ENCODE measurements at regions not wholly inside any gene's neighbourhood (a gene's known extent, or its start where the extent isn't known, plus 50 kb on each side); places are given as distances from the start of the nearest gene placed in this dataset.

DNA sequence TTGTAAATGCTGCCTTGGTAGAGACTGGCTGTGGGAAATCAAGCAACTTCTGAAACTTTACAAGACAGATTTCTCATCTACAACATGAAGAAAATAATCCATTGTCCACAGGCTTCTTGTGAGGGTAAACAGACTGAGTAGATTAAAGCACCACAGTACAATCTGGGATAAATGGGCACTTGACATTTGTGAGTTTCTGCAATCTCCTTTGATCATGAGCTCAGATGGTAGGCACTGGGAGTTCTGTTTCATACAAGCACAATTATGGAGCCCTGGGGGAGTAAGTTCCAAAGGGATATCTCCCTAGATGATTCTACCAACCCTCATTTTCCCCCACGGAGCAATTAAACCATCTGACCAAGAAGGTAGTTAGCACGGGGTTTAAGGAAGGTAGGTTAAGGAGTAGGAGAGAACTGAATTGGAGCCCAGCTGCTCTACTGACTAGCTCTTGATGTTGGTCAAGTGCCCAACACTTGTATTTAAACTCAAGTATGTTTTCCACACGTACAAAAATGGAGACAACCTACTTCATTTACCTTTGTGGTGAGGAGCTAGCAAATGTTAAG is 479.5 kb upstream of the TNC start:
- peaks cover 18% of the 10 kb centered on the region for H3K4me1 ChIP-seq (ENCODE audit: insufficient read depth, low read length)
- H3K9me3 ChIP-seq (ENCODE audit: insufficient read depth, low read depth, low read length) = no peaks in the 10 kb centered on the region
- H3K27me3 ChIP-seq (ENCODE audit: insufficient read depth, low read length) = no peaks in the 10 kb centered on the region
- no peak overlapping the region for H3K27ac ChIP-seq (ENCODE audit: low read depth, low read length)
- H3K36me3 ChIP-seq (ENCODE audit: insufficient read depth, low read length) = no peaks in the 10 kb centered on the region
- H3K9ac ChIP-seq (ENCODE audit: low read depth, low read length) = no peak overlapping the region
- 94% methylated on average over 2 of the region's 3 CpGs for WGBS
- no peak overlapping the region for H3K4me3 ChIP-seq (ENCODE audit: low read length)

DNA sequence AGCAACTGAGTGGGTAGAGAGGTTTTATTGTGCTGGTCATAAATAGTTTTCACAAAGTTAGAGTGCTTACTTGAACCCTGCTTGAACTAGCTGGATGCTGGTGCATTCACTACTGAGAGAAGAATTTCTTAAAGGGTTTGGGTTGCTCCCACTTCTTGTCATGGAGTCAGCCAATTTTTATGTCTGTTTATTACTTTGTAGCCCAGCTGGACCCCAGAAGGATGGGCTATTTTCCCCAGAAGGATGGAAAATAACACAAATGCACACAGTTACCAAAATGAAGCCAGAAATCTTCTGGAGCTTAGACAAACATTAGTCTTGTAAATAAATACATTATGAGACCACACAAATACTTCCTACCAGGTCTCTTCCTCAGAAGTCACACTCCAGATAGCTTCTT is 480.8 kb upstream of the TNC start:
- H3K27ac ChIP-seq (ENCODE audit: low read depth, low read length) = no peak overlapping the region
- no peaks in the 10 kb centered on the region for H3K27me3 ChIP-seq (ENCODE audit: insufficient read depth, low read length)
- no peaks in the 10 kb centered on the region for H3K9me3 ChIP-seq (ENCODE audit: insufficient read depth, low read depth, low read length)
- H3K36me3 ChIP-seq (ENCODE audit: insufficient read depth, low read length) = no peaks in the 10 kb centered on the region
- H3K9ac ChIP-seq (ENCODE audit: low read depth, low read length) = no peak overlapping the region
- H3K4me1 ChIP-seq (ENCODE audit: insufficient read depth, low read length) = peaks cover 18% of the 10 kb centered on the region
- no peak overlapping the region for H3K4me3 ChIP-seq (ENCODE audit: low read length)

GRCh38 chr9:115599898-115600297 is 481.9 kb upstream of the TNC start:
- peaks cover 18% of the 10 kb centered on the region for H3K4me1 ChIP-seq (ENCODE audit: insufficient read depth, low read length)
- no peak overlapping the region for H3K4me3 ChIP-seq (ENCODE audit: low read length)
- H3K27me3 ChIP-seq (ENCODE audit: insufficient read depth, low read length) = no peaks in the 10 kb centered on the region
- no peak overlapping the region for H3K9ac ChIP-seq (ENCODE audit: low read depth, low read length)
- H3K9me3 ChIP-seq (ENCODE audit: insufficient read depth, low read depth, low read length) = no peaks in the 10 kb centered on the region
- WGBS = 91% methylated on average over 1 of the region's 1 CpG
- no peak overlapping the region for H3K27ac ChIP-seq (ENCODE audit: low read depth, low read length)
- H3K36me3 ChIP-seq (ENCODE audit: insufficient read depth, low read length) = no peaks in the 10 kb centered on the region

DNA sequence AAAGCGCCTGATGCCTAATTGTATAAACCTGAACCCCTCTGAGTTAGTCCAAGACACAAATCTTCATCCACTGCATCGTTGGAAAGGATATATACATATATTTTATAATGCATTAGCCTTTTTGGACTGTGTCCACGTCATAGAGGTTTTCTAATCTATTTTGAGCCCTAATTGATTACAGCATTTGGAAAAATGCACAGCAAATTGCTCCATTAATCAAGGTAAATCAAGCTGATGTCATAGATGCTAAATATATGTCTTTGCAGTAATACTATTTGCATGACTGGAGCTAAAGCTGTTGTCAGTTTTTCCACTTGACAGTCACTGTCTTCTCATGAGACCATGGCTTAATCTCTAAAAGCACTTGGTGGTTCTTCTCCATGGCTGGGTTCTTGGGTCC is 483.5 kb upstream of the TNC start:
- Histone ChIP-seq H3K4me1 (ENCODE audit: insufficient read depth, low read length) (peaks cover 8% of the 10 kb centered on the region), H3K9ac (ENCODE audit: low read depth, low read length) (no peak overlapping the region), H3K27me3 (ENCODE audit: insufficient read depth, low read length) (no peaks in the 10 kb centered on the region), H3K4me3 (ENCODE audit: low read length) (no peak overlapping the region), H3K9me3 (ENCODE audit: insufficient read depth, low read depth, low read length) (no peaks in the 10 kb centered on the region), H3K27ac (ENCODE audit: low read depth, low read length) (no peak overlapping the region), H3K36me3 (ENCODE audit: insufficient read depth, low read length) (no peaks in the 10 kb centered on the region)
- 91% methylated on average over 2 of the region's 3 CpGs for WGBS

- 94% methylated on average over 2 of the region's 2 CpGs for WGBS
- Histone ChIP-seq H3K36me3 (ENCODE audit: insufficient read depth, low read length) (no peaks in the 10 kb centered on the region), H3K4me1 (ENCODE audit: insufficient read depth, low read length) (no peaks in the 10 kb centered on the region), H3K9me3 (ENCODE audit: insufficient read depth, low read depth, low read length) (no peaks in the 10 kb centered on the region), H3K27me3 (ENCODE audit: insufficient read depth, low read length) (no peaks in the 10 kb centered on the region), H3K4me3 (ENCODE audit: low read length) (no peak overlapping the region), H3K27ac (ENCODE audit: low read depth, low read length) (no peak overlapping the region), H3K9ac (ENCODE audit: low read depth, low read length) (no peak overlapping the region)
Observed at GRCh38 chr9:115604831-115605483, 487.0 kb upstream of the TNC start.

- Histone ChIP-seq H3K36me3 (ENCODE audit: insufficient read depth, low read length) (no peaks in the 10 kb centered on the region), H3K9ac (ENCODE audit: low read depth, low read length) (no peak overlapping the region), H3K4me3 (ENCODE audit: low read length) (no peak overlapping the region), H3K9me3 (ENCODE audit: insufficient read depth, low read depth, low read length) (no peaks in the 10 kb centered on the region), H3K27me3 (ENCODE audit: insufficient read depth, low read length) (no peaks in the 10 kb centered on the region), H3K27ac (ENCODE audit: low read depth, low read length) (no peak overlapping the region), H3K4me1 (ENCODE audit: insufficient read depth, low read length) (no peaks in the 10 kb centered on the region)
Observed at GRCh38 chr9:115606838-115607237, 488.9 kb upstream of the TNC start.

DNA sequence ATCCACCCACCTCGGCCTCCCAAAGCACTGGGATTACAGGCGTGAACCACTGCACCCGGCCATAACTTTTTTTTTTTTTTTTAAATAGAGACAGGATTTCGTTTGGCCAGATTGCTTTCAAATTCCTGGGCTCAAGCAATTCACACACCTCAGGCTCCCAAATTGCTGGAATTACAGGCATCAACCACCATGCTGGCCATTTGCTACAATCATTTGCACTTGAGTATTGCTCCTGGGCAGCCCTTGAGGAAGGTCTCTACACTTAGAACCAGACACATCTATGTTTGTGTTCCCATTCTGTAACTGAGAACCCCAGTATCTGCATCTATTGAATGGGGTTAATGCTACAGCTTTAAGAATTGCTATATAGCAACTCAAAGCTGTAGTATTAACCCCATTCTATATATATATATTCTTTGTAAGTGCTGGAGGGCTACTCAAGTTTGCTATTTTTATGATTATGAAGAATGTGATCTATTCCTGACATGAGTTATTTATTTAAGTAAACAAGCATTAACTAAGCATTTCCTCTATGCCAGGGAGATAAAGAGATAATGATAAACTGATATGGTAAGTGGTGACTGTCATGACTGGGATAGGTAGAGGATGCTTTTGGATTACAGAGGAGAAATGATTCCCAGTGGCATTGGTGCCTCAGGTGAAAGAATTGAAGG is 496.5 kb upstream of the TNC start:
- H3K27ac ChIP-seq (ENCODE audit: low read depth, low read length) = no peak overlapping the region
- H3K36me3 ChIP-seq (ENCODE audit: insufficient read depth, low read length) = no peaks in the 10 kb centered on the region
- WGBS = 89% methylated on average over 4 of the region's 4 CpGs
- H3K4me3 ChIP-seq (ENCODE audit: low read length) = no peak overlapping the region
- H3K9me3 ChIP-seq (ENCODE audit: insufficient read depth, low read depth, low read length) = no peaks in the 10 kb centered on the region
- H3K27me3 ChIP-seq (ENCODE audit: insufficient read depth, low read length) = no peaks in the 10 kb centered on the region
- H3K4me1 ChIP-seq (ENCODE audit: insufficient read depth, low read length) = no peaks in the 10 kb centered on the region
- no peak overlapping the region for H3K9ac ChIP-seq (ENCODE audit: low read depth, low read length)

DNA sequence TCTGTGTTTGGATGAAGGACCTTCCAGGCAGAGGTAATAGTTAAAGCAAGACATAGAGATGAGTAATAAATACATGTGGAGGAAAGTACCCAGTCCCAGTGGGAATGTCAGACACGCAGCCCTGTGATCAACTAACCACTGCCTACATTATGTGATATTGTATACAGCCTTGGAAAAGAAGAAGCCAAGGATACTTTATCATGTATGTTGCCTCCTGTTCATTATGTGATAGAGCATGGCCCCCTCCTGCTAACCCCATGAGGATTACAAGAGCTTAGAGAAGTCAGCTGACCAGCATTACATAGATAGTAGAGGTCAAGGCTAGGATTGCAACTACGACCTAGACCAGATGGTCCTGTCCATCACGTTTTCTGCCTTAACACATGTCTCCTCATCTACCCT is 497.0 kb upstream of the TNC start:
- 69% methylated on average over 3 of the region's 3 CpGs for WGBS
- no peaks in the 10 kb centered on the region for H3K36me3 ChIP-seq (ENCODE audit: insufficient read depth, low read length)

GRCh38 chr9:115615821-115616665 is 498.1 kb upstream of the TNC start:
- H3K4me3 ChIP-seq (ENCODE audit: low read length) = no peak overlapping the region
- WGBS = 86% methylated on average over 4 of the region's 4 CpGs
- no peak overlapping the region for H3K27ac ChIP-seq (ENCODE audit: low read depth, low read length)
- H3K9ac ChIP-seq (ENCODE audit: low read depth, low read length) = no peak overlapping the region
- H3K9me3 ChIP-seq (ENCODE audit: insufficient read depth, low read depth, low read length) = no peaks in the 10 kb centered on the region
- H3K4me1 ChIP-seq (ENCODE audit: insufficient read depth, low read length) = no peaks in the 10 kb centered on the region
- no peaks in the 10 kb centered on the region for H3K36me3 ChIP-seq (ENCODE audit: insufficient read depth, low read length)
- no peaks in the 10 kb centered on the region for H3K27me3 ChIP-seq (ENCODE audit: insufficient read depth, low read length)

More for the DNA sequence above, 497.0 kb upstream of the TNC start:
- Histone ChIP-seq H3K4me3 (ENCODE audit: low read length) (no peak overlapping the region), H3K9me3 (ENCODE audit: insufficient read depth, low read depth, low read length) (no peaks in the 10 kb centered on the region), H3K9ac (ENCODE audit: low read depth, low read length) (no peak overlapping the region), H3K27ac (ENCODE audit: low read depth, low read length) (no peak overlapping the region), H3K27me3 (ENCODE audit: insufficient read depth, low read length) (no peaks in the 10 kb centered on the region), H3K4me1 (ENCODE audit: insufficient read depth, low read length) (no peaks in the 10 kb centered on the region)

GRCh38 chr9:115616666-115617239 is 498.8 kb upstream of the TNC start:
- Histone ChIP-seq H3K36me3 (ENCODE audit: insufficient read depth, low read length) (no peaks in the 10 kb centered on the region), H3K9me3 (ENCODE audit: insufficient read depth, low read depth, low read length) (no peaks in the 10 kb centered on the region), H3K27ac (ENCODE audit: low read depth, low read length) (no peak overlapping the region), H3K27me3 (ENCODE audit: insufficient read depth, low read length) (no peaks in the 10 kb centered on the region), H3K4me3 (ENCODE audit: low read length) (no peak overlapping the region), H3K4me1 (ENCODE audit: insufficient read depth, low read length) (no peaks in the 10 kb centered on the region), H3K9ac (ENCODE audit: low read depth, low read length) (no peak overlapping the region)
- 90% methylated on average over 2 of the region's 2 CpGs for WGBS

DNA sequence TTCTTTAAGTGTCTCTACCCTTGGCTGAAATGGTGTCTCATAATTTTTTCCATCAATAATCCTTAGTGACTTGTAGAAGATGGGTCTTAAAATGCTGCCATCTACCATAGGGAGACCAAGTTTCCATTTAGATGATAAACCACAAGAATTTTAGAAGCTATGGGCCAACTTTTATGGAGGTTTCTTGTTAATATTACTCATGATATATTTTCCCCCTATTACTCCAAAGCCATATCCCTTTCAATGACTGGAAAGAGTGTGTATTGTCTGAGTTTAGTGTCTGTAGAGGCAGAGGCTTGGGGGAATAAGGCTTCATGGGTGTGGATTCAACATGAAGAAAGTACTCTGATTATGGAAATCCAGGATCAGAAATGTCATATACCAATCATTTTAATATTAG is 507.3 kb upstream of the TNC start:
- no peaks in the 10 kb centered on the region for H3K27me3 ChIP-seq (ENCODE audit: insufficient read depth, low read length)
- 0 out of 2 replicates have a peak, but pooled peaks cover 3% of the 10 kb centered on the region for H3K9me3 ChIP-seq (ENCODE audit: insufficient read depth, low read depth, low read length)
- H3K4me3 ChIP-seq (ENCODE audit: low read length) = no peak overlapping the region
- no peak overlapping the region for H3K27ac ChIP-seq (ENCODE audit: low read depth, low read length)
- H3K9ac ChIP-seq (ENCODE audit: low read depth, low read length) = no peak overlapping the region
- no peaks in the 10 kb centered on the region for H3K36me3 ChIP-seq (ENCODE audit: insufficient read depth, low read length)
- H3K4me1 ChIP-seq (ENCODE audit: insufficient read depth, low read length) = peaks cover 7% of the 10 kb centered on the region
